PC-3 (cell line): ENCODE measurements at regions not wholly inside any gene's neighbourhood (a gene's known extent, or its start where the extent isn't known, plus 50 kb on each side); places are given as distances from the start of the nearest gene placed in this dataset.

Experiments used
- CTCF ChIP-seq: fragments of 300-600 bp; sonication (generic); conservative IDR thresholded peaks from 2 replicates; pipeline ENCODE4 v1.5.1; 2017; ENCODE audit warnings: antibody characterized with exemption, low read depth, mild to moderate bottlenecking, low read length
- EZH2 ChIP-seq: fragments of 300-600 bp; sonication (generic); IDR thresholded peaks from one replicate; pipeline ENCODE4 v1.6.1; 2017; ENCODE audit warnings: antibody characterized with exemption, mild to moderate bottlenecking, low read length; ENCODE audit not compliant: unreplicated experiment
- EZH2phosphoT487 ChIP-seq: fragments of 300-600 bp; sonication (generic); IDR thresholded peaks from 2 replicates; pipeline ENCODE4 v1.6.1; 2018; ENCODE audit warnings: mild to moderate bottlenecking, antibody characterized with exemption, low read length, borderline replicate concordance

- TF ChIP-seq CTCF, result no peak
- TF ChIP-seq EZH2, result no peak
- no peak for TF ChIP-seq EZH2phosphoT487
Observed at GRCh38 chr19:31406106-31406505, 56.9 kb upstream of the TSHZ3 start.
